Renal cortex interstitium (tissue), 11 donors: ENCODE measurements at regions not wholly inside any gene's neighbourhood (a gene's known extent, or its start where the extent isn't known, plus 50 kb on each side); places are given as distances from the start of the nearest gene placed in this dataset.

Experiments
- DNase-seq, 11 donors: peaks; one replicate each; pipeline ENCODE4 v3.0.0-alpha.2; 2013; ENCODE audit warnings: low read depth in 9 of 11, low spot score in 4 of 11; ENCODE audit errors: extremely low read depth in 1 of 11

- DNase-seq, result no peak
Observed at GRCh38 chr5:158532739-158533138, 567.0 kb downstream of the EBF1 start.

GRCh38 chr5:158531860-158532259, 567.9 kb downstream of the EBF1 start:
- no peak for DNase-seq

GRCh38 chr5:158530115-158530514, 569.6 kb downstream of the EBF1 start:
- DNase-seq, result no peak

GRCh38 chr5:158529454-158529853, 570.3 kb downstream of the EBF1 start:
- DNase-seq, result no peak

GRCh38 chr5:158525663-158526062, 574.1 kb downstream of the EBF1 start:
- no peak for DNase-seq

- DNase-seq, result no peak
Observed at GRCh38 chr5:158524070-158524469, 575.6 kb downstream of the EBF1 start.

- no peak for DNase-seq
Observed at GRCh38 chr5:158522776-158523175, 576.9 kb downstream of the EBF1 start.

GRCh38 chr5:158521995-158522394, 577.7 kb downstream of the EBF1 start:
- no peak for DNase-seq

- DNase-seq, result no peak
Observed at GRCh38 chr5:158519433-158520021, 580.2 kb downstream of the EBF1 start.

GRCh38 chr5:158516521-158516920, 583.2 kb downstream of the EBF1 start:
- no peak for DNase-seq

GRCh38 chr5:158514986-158515359, 584.7 kb downstream of the EBF1 start:
- DNase-seq, result no peak

GRCh38 chr5:158514319-158514985, 585.3 kb downstream of the EBF1 start:
- no peak for DNase-seq

GRCh38 chr5:158513490-158514318, 586.0 kb downstream of the EBF1 start:
- DNase-seq, result no peak

GRCh38 chr5:158511454-158511853, 588.3 kb downstream of the EBF1 start:
- no peak for DNase-seq

- DNase-seq, result no peak
Observed at GRCh38 chr5:158510479-158510878, 589.2 kb downstream of the EBF1 start.

GRCh38 chr5:158506648-158507047, 593.1 kb downstream of the EBF1 start:
- no peak for DNase-seq

- no peak for DNase-seq
Observed at GRCh38 chr5:158502686-158503085, 597.0 kb downstream of the EBF1 start.

GRCh38 chr5:158499892-158500418, 599.8 kb downstream of the EBF1 start:
- DNase-seq, result no peak

- DNase-seq, result no peak
Observed at GRCh38 chr5:158499075-158499891, 600.4 kb downstream of the EBF1 start.
